Mammary epithelial cell (primary cell): ENCODE measurements at regions not wholly inside any gene's neighbourhood (a gene's known extent, or its start where the extent isn't known, plus 50 kb on each side); places are given as distances from the start of the nearest gene placed in this dataset.

Experiments
- EZH2 ChIP-seq: IDR thresholded peaks from 2 replicates; pipeline ENCODE4 v1.6.1; 2012; ENCODE audit warnings: low read length, inconsistent platforms, borderline replicate concordance
- TF ChIP-seq, protein P1 (sequence below), 2 donors: IDR thresholded peaks in 1 of 2; conservative IDR thresholded peaks in 1 of 2; 2 replicates each; pipeline ENCODE4 v1.5.1; 2011 to 2012; ENCODE audit warnings: inconsistent platforms in 2 of 2, low read length in 2 of 2, mild to moderate bottlenecking in 2 of 2, control low read depth in 1 of 2, low read depth in 1 of 2; ENCODE audit not compliant: insufficient read depth in 1 of 2; ENCODE audit errors: extremely low read depth in 1 of 2

DNA sequence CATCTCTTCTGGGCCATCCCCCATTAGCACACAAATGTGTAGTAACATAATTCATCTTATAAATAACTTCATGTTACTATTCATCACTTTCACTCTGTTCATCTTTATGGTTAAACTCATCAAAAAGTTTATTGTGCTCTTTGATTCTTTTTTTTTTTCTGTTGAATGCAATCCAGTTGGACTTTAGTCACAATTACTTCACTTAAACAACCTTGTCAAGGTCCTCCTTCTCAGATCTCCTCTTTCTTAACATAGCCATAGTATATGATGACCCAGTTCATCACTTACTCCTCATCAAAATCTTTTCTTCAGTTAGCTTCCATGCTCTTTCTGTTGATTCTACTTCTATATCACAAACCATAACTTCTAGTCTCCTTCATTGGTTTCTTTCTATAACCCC is 80.2 kb upstream of the ZC3H15 start:
- TF ChIP-seq, protein P1, sequence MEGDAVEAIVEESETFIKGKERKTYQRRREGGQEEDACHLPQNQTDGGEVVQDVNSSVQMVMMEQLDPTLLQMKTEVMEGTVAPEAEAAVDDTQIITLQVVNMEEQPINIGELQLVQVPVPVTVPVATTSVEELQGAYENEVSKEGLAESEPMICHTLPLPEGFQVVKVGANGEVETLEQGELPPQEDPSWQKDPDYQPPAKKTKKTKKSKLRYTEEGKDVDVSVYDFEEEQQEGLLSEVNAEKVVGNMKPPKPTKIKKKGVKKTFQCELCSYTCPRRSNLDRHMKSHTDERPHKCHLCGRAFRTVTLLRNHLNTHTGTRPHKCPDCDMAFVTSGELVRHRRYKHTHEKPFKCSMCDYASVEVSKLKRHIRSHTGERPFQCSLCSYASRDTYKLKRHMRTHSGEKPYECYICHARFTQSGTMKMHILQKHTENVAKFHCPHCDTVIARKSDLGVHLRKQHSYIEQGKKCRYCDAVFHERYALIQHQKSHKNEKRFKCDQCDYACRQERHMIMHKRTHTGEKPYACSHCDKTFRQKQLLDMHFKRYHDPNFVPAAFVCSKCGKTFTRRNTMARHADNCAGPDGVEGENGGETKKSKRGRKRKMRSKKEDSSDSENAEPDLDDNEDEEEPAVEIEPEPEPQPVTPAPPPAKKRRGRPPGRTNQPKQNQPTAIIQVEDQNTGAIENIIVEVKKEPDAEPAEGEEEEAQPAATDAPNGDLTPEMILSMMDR (conservative IDR thresholded peaks at IDR 0.05 in 1 of 2, IDR thresholded peaks at IDR 0.05 in 1 of 2; ENCODE audit: extremely low read depth in 1 of 2, insufficient read depth in 1 of 2, low read depth in 1 of 2, low read length in 2 of 2): no peak
- no peak for TF ChIP-seq EZH2
